Transverse colon (tissue), 4 donors: ENCODE measurements at regions not wholly inside any gene's neighbourhood (a gene's known extent, or its start where the extent isn't known, plus 50 kb on each side); places are given as distances from the start of the nearest gene placed in this dataset.

Experiments
- DNase-seq: peaks from one replicate; pipeline ENCODE4 v3.0.0-alpha.2; 2019
- H3K27ac ChIP-seq, 4 donors: fragments of 200-600 bp; sonication (generic); 2 replicates each; pipeline ENCODE4 v1.5.1; 2016 to 2018; ENCODE audit warnings: inconsistent platforms in 4 of 4
- H3K27me3 ChIP-seq: fragments of 200-600 bp; sonication (generic); 2 replicates; pipeline ENCODE4 v1.5.1; 2017; ENCODE audit warnings: inconsistent platforms
- H3K36me3 ChIP-seq, 4 donors: fragments of 200-600 bp; sonication (generic); 2 replicates each; pipeline ENCODE4 v1.5.1; 2017 to 2019; ENCODE audit warnings: inconsistent platforms in 4 of 4
- H3K4me1 ChIP-seq, 4 donors: fragments of 200-600 bp; sonication (generic); 2 replicates each; pipeline ENCODE4 v1.5.1; 2017 to 2020; ENCODE audit warnings: inconsistent platforms in 4 of 4
- H3K4me3 ChIP-seq, 4 donors: fragments of 200-600 bp; sonication (generic); 1 replicate in 1 of 4; 2 replicates in 3 of 4; pipeline versions ENCODE4 v1.5.1 to v1.6.1; 2017 to 2019; ENCODE audit warnings: inconsistent platforms in 4 of 4
- H3K9me3 ChIP-seq, 2 donors: fragments of 200-600 bp; sonication (generic); 2 replicates each; pipeline ENCODE4 v1.5.1; 2017 to 2019; ENCODE audit warnings: inconsistent platforms in 2 of 2
- CTCF ChIP-seq, 5 experiments: fragments of 200-600 bp in 3 of 5; fragments of 450-650 bp in 2 of 5; sonication (generic) in 3 of 5; IDR thresholded peaks; 1 replicate in 2 of 5; 2 replicates in 3 of 5; pipeline ENCODE4 v1.5.1; 2016 to 2017; ENCODE audit warnings: antibody characterized with exemption in 5 of 5, inconsistent platforms in 3 of 5, mild to moderate bottlenecking in 2 of 5, moderate library complexity in 1 of 5
- EP300 ChIP-seq: sonication (generic); formaldehyde crosslinking; IDR thresholded peaks from one replicate; pipeline ENCODE4 v1.6.1; 2017; ENCODE audit warnings: antibody characterized with exemption, low read depth
- POLR2A ChIP-seq: fragments of 450-650 bp; IDR thresholded peaks from one replicate; pipeline ENCODE4 v1.6.1; 2016; ENCODE audit warnings: antibody characterized with exemption, mild to moderate bottlenecking, moderate library complexity
- POLR2AphosphoS5 ChIP-seq, 3 donors: sonication (generic); formaldehyde crosslinking; IDR thresholded peaks; one replicate each; pipeline ENCODE4 v1.6.1; 2016; ENCODE audit warnings: antibody characterized with exemption in 3 of 3
- WGBS, 2 donors: methylation state at CpG; one replicate each; pipeline ENCODE4 v1.1.5; 2018; ENCODE audit warnings: low coverage in 1 of 2; 5-methylcytosine and 5-hydroxymethylcytosine counted together
- in situ Hi-C, 4 donors: fragments of 200-750 bp; cut with MboI; loops; one replicate each; pipeline versions ENCODE4 v1.15.0 to v1.15.1; 2017; ENCODE audit warnings: low sequenced_read_pairs in 3 of 4, low pct_ligation_motif_present in 1 of 4, low pct_unique_long_range_greater_than_20kb in 1 of 4
- intact Hi-C: fragments of 100-400 bp; cut with DNase I; formaldehyde crosslinking; loops from one replicate; pipeline ENCODE4 v1.15.1; 2023; ENCODE audit warnings: low total_unique reads

- Histone ChIP-seq H3K4me3 (no peak overlapping the region), H3K27ac (no peak overlapping the region), H3K4me1 (no peaks in the 10 kb centered on the region), H3K9me3 (no peaks in the 10 kb centered on the region), H3K27me3 (no peaks in the 10 kb centered on the region), H3K36me3 (no peaks in the 10 kb centered on the region)
- WGBS, 2 donors = 70% methylated on average over 6 of the region's 6 CpGs; no CpG with 5 or more reads in 1 of the 2 donors
- in situ Hi-C loops = no loop called here
- no peak for TF ChIP-seq CTCF (IDR thresholded peaks at IDR 0.05)
- TF ChIP-seq POLR2A = no peak
- no peak for TF ChIP-seq EP300
- no peak for TF ChIP-seq POLR2AphosphoS5 (IDR thresholded peaks at IDR 0.05)
- DNase-seq = no peak
- intact Hi-C loops = no loop called here
Measured at GRCh38 chr1:47679301-47679791, 241.5 kb downstream of the FOXD2 start.

- WGBS, 2 donors = 84 to 100% methylated on average over 5 to 7 of the region's 7 CpGs
- H3K4me1 ChIP-seq = peaks cover 0 to 4% (median 2%) of the 10 kb centered on the region in 4 donors
- no peak for TF ChIP-seq EP300
- no peak for TF ChIP-seq POLR2A
- DNase-seq = no peak
- no peaks in the 10 kb centered on the region for H3K27me3 ChIP-seq
- no peak overlapping the region for H3K4me3 ChIP-seq
- intact Hi-C loops (no loop called here), in situ Hi-C loops (no loop called here)
- H3K9me3 ChIP-seq = no peaks in the 10 kb centered on the region
- H3K36me3 ChIP-seq = no peaks in the 10 kb centered on the region
- no peak overlapping the region for H3K27ac ChIP-seq
Measured at GRCh38 chr1:47679826-47680225, 242.0 kb downstream of the FOXD2 start.

GRCh38 chr1:47680815-47681475 lies 243.1 kb downstream of the FOXD2 start:
- intact Hi-C loops (no loop called here), in situ Hi-C loops (no loop called here)
- Histone ChIP-seq H3K36me3 (no peaks in the 10 kb centered on the region), H3K4me1 (peaks cover 0 to 11% (median 9%) of the 10 kb centered on the region in 4 donors), H3K27me3 (no peaks in the 10 kb centered on the region), H3K27ac (no peak overlapping the region), H3K4me3 (no peak overlapping the region), H3K9me3 (no peaks in the 10 kb centered on the region)
- WGBS, 2 donors = 84 to 86% methylated on average over 4 to 10 of the region's 10 CpGs
- DNase-seq = no peak
- TF ChIP-seq POLR2AphosphoS5 (IDR thresholded peaks at IDR 0.05) (no peak), POLR2A (no peak), CTCF (IDR thresholded peaks at IDR 0.05) (no peak), EP300 (no peak)

GRCh38 chr1:47681735-47682134 lies 243.9 kb downstream of the FOXD2 start:
- no peaks in the 10 kb centered on the region for H3K9me3 ChIP-seq
- in situ Hi-C loops = no loop called here
- peaks cover 0 to 11% (median 9%) of the 10 kb centered on the region in 4 donors for H3K4me1 ChIP-seq
- H3K4me3 ChIP-seq = no peak overlapping the region
- H3K27me3 ChIP-seq = no peaks in the 10 kb centered on the region
- H3K27ac ChIP-seq = no peak overlapping the region
- intact Hi-C loops = no loop called here
- DNase-seq = no peak
- no peaks in the 10 kb centered on the region for H3K36me3 ChIP-seq
- TF ChIP-seq CTCF (IDR thresholded peaks at IDR 0.05) (no peak), POLR2A (no peak), POLR2AphosphoS5 (IDR thresholded peaks at IDR 0.05) (no peak), EP300 (no peak)
- WGBS, 2 donors = 87 to 90% methylated on average over 3 to 4 of the region's 4 CpGs

- 78% methylated on average over 7 of the region's 7 CpGs; no CpG with 5 or more reads in 1 of the 2 donors for WGBS, 2 donors
- Histone ChIP-seq H3K27ac (no peak overlapping the region), H3K4me1 (peaks cover 0 to 11% (median 9%) of the 10 kb centered on the region in 4 donors), H3K36me3 (no peaks in the 10 kb centered on the region), H3K27me3 (no peaks in the 10 kb centered on the region), H3K9me3 (no peaks in the 10 kb centered on the region), H3K4me3 (no peak overlapping the region)
- intact Hi-C loops (no loop called here), in situ Hi-C loops (no loop called here)
- DNase-seq = no peak
- TF ChIP-seq POLR2A (no peak), EP300 (no peak), POLR2AphosphoS5 (IDR thresholded peaks at IDR 0.05) (no peak), CTCF (IDR thresholded peaks at IDR 0.05) (no peak)
Measured at GRCh38 chr1:47682198-47682597, 244.4 kb downstream of the FOXD2 start.
